ENCODE measurements at regions not wholly inside any gene's neighbourhood (a gene's known extent, or its start where the extent isn't known, plus 50 kb on each side); places are given as distances from the start of the nearest gene placed in this dataset.
A peak's percentile ranks its signal among the peaks of the same experiment; 100 is the strongest.
"Not testable (repeated sequence)": the region's sequence is repeated elsewhere in the genome, so short reads cannot be mapped to it uniquely, and the experiment has no call there.

DNA sequence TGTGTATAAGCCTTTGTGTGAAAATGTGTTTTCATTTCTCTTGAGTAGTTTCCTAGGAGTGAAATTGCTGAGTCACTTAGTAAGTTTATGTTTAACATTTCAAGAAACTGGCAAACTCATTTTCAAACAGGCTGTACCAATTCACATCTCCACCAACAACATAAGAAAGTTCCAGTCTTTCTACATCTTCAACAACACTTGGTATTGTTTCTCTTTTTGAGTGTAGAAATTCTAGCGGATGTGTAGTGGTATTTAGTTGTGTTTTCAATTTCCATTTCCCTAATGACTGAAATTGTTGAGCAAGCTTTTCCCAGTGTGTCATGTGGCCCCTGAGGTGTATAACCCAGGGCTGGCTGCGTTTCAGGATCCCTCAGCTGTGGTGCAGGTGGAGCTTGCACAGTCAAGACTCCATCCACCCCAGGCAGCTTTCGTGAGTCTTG lies 258.5 kb downstream of the PDCD6IP start:
- Histone ChIP-seq H3K79me2 (ENCODE audit: low read length) (no peaks in the 10 kb centered on the region), H3K9ac (ENCODE audit: low read length) (no peak overlapping the region), H3K27me3 (ENCODE audit: low read depth, low read length) (no peaks in the 10 kb centered on the region), H3K9me3 (ENCODE audit: insufficient read depth, low read length) (no peaks in the 10 kb centered on the region), H3K4me2 (ENCODE audit: low read length) (peak overlapping the region; percentile 37), H2AFZ (ENCODE audit: low read depth, low read length) (no peak overlapping the region), H3K27ac (ENCODE audit: low read length) (0 out of 2 replicates have a peak overlapping the region, but pooled peaks have one; percentile 0), H4K20me1 (ENCODE audit: insufficient read depth, low read length) (no peaks in the 10 kb centered on the region), H3K4me3 (ENCODE audit: low read length) (peak overlapping the region; percentile 18), H3K4me1 (ENCODE audit: low read length) (peaks cover 23% of the 10 kb centered on the region), H3K36me3 (replicated peaks; ENCODE audit: low read depth, low read length) (no peaks in the 10 kb centered on the region)
- TF ChIP-seq, protein P1, sequence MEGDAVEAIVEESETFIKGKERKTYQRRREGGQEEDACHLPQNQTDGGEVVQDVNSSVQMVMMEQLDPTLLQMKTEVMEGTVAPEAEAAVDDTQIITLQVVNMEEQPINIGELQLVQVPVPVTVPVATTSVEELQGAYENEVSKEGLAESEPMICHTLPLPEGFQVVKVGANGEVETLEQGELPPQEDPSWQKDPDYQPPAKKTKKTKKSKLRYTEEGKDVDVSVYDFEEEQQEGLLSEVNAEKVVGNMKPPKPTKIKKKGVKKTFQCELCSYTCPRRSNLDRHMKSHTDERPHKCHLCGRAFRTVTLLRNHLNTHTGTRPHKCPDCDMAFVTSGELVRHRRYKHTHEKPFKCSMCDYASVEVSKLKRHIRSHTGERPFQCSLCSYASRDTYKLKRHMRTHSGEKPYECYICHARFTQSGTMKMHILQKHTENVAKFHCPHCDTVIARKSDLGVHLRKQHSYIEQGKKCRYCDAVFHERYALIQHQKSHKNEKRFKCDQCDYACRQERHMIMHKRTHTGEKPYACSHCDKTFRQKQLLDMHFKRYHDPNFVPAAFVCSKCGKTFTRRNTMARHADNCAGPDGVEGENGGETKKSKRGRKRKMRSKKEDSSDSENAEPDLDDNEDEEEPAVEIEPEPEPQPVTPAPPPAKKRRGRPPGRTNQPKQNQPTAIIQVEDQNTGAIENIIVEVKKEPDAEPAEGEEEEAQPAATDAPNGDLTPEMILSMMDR (IDR thresholded peaks at IDR 0.05; ENCODE audit: low read depth, low read length): no peak
- no peak for TF ChIP-seq EZH2phosphoT487 (IDR thresholded peaks at IDR 0.05; ENCODE audit: low read depth)

DNA sequence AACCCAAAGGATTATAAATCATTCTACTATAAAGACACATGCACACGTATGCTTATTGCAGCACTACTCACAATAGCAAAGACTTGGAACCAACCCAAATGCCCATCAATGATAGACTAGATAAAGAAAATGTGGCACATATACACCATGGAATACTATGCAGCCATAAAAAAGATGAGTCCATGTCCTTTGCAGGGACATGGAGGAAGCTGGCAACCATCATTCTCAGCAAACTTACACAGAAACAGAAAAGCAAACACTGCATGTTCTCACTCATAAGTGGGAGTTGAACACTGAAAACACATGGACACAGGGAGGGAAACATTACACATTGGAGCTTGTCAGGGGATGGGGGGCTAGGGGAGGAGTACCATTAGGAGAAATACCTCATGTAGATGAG lies 262.6 kb downstream of the PDCD6IP start:
- not testable (repeated sequence) for H3K4me3 ChIP-seq (ENCODE audit: low read length); H3K9ac ChIP-seq (ENCODE audit: low read length); H3K9me3 ChIP-seq (ENCODE audit: insufficient read depth, low read length); H4K20me1 ChIP-seq (ENCODE audit: insufficient read depth, low read length); H3K27ac ChIP-seq (ENCODE audit: low read length); H3K79me2 ChIP-seq (ENCODE audit: low read length); H2AFZ ChIP-seq (ENCODE audit: low read depth, low read length); H3K4me2 ChIP-seq (ENCODE audit: low read length); H3K27me3 ChIP-seq (ENCODE audit: low read depth, low read length); H3K36me3 ChIP-seq (replicated peaks; ENCODE audit: low read depth, low read length)
- H3K4me1 ChIP-seq (ENCODE audit: low read length): peaks cover 23% of the 10 kb centered on the region

DNA sequence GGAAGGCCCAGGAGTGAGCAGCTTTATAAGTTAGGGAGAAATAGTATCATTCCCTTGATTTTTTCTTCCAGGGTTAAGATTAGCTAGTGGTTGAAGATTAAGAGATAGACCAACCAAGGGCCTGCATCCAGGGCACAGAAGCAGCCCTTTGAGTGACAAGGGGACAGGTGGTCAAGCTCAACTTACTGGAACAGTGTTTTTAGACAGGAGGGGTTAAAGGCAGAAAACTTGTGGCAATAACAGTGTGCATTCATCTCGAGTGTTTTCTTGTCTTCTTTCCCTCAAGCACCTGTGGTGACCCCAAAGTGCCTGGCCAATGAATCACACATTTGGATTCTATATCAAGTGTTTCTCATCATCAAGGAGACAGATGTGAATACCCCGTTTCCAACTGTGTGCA lies 267.5 kb downstream of the PDCD6IP start:
- Histone ChIP-seq H3K9me3 (ENCODE audit: insufficient read depth, low read length) (0 out of 2 replicates have a peak, but pooled peaks cover 3% of the 10 kb centered on the region), H3K36me3 (replicated peaks; ENCODE audit: low read depth, low read length) (no peaks in the 10 kb centered on the region), H3K4me2 (ENCODE audit: low read length) (no peak overlapping the region), H3K27me3 (ENCODE audit: low read depth, low read length) (peaks cover 51% of the 10 kb centered on the region), H3K27ac (ENCODE audit: low read length) (no peak overlapping the region), H3K9ac (ENCODE audit: low read length) (no peak overlapping the region), H4K20me1 (ENCODE audit: insufficient read depth, low read length) (no peaks in the 10 kb centered on the region), H3K79me2 (ENCODE audit: low read length) (no peaks in the 10 kb centered on the region), H3K4me3 (ENCODE audit: low read length) (no peak overlapping the region), H3K4me1 (ENCODE audit: low read length) (peaks cover 9% of the 10 kb centered on the region), H2AFZ (ENCODE audit: low read depth, low read length) (no peak overlapping the region)
- no peak for TF ChIP-seq EZH2phosphoT487 (IDR thresholded peaks at IDR 0.05; ENCODE audit: low read depth)
- TF ChIP-seq, protein P1 (IDR thresholded peaks at IDR 0.05; ENCODE audit: low read depth, low read length): no peak

DNA sequence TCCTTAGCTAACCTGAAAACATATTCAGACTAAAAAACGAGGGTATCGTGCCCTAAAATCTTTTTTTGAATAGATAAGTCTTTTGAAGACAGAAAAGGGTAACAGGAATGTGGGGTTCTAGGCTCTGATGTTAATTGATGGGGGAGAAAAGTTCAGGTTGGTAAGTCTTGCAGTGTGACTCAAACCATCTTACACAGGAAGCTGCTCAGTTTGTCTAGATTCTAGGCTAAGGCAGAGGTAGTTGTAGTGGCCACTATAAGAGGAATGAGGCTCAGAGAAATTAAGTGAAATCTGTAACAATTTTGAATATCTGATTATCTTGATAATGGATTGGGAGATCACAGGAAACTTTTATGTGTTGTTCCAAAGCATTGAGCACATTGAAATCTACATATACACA lies 267.9 kb downstream of the PDCD6IP start:
- Histone ChIP-seq H3K4me1 (ENCODE audit: low read length) (peaks cover 13% of the 10 kb centered on the region), H3K9ac (ENCODE audit: low read length) (no peak overlapping the region), H3K36me3 (replicated peaks; ENCODE audit: low read depth, low read length) (no peaks in the 10 kb centered on the region), H3K27me3 (ENCODE audit: low read depth, low read length) (peaks cover 52% of the 10 kb centered on the region), H4K20me1 (ENCODE audit: insufficient read depth, low read length) (no peaks in the 10 kb centered on the region), H3K79me2 (ENCODE audit: low read length) (no peaks in the 10 kb centered on the region), H2AFZ (ENCODE audit: low read depth, low read length) (no peak overlapping the region), H3K4me3 (ENCODE audit: low read length) (no peak overlapping the region), H3K9me3 (ENCODE audit: insufficient read depth, low read length) (0 out of 2 replicates have a peak, but pooled peaks cover 3% of the 10 kb centered on the region), H3K27ac (ENCODE audit: low read length) (no peak overlapping the region), H3K4me2 (ENCODE audit: low read length) (no peak overlapping the region)
- no peak for TF ChIP-seq EZH2phosphoT487 (IDR thresholded peaks at IDR 0.05; ENCODE audit: low read depth)
- TF ChIP-seq, protein P1 (IDR thresholded peaks at IDR 0.05; ENCODE audit: low read depth, low read length): no peak

DNA sequence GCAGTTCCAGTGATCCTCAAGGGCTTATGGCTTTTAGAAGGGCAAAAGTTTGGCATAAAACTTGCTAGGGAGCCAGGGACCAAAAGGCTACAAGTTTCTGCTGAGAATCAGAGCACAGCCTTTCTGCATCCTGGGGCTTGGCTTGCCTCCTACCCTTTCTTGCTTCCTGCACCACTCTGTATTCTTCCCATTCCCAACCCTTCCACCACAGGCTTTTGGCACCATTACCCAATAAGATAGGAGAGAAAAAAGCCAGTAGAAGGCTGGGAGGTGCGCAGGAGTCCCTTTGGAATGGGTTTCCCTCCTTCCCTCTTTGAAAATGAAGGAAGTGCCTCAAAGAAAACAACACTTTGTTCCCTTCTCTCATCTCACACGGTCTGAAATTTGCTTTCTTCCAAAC lies 268.6 kb downstream of the PDCD6IP start:
- peaks cover 20% of the 10 kb centered on the region for H3K4me1 ChIP-seq (ENCODE audit: low read length)
- H3K27me3 ChIP-seq (ENCODE audit: low read depth, low read length): peaks cover 59% of the 10 kb centered on the region
- H3K4me2 ChIP-seq (ENCODE audit: low read length): no peak overlapping the region
- TF ChIP-seq EZH2phosphoT487 (IDR thresholded peaks at IDR 0.05; ENCODE audit: low read depth): no peak
- TF ChIP-seq, protein P1 (IDR thresholded peaks at IDR 0.05; ENCODE audit: low read depth, low read length): no peak
- no peak overlapping the region for H3K27ac ChIP-seq (ENCODE audit: low read length)
- H3K36me3 ChIP-seq (replicated peaks; ENCODE audit: low read depth, low read length): no peaks in the 10 kb centered on the region
- H3K9ac ChIP-seq (ENCODE audit: low read length): no peak overlapping the region
- 0 out of 2 replicates have a peak, but pooled peaks cover 3% of the 10 kb centered on the region for H3K9me3 ChIP-seq (ENCODE audit: insufficient read depth, low read length)
- H3K4me3 ChIP-seq (ENCODE audit: low read length): no peak overlapping the region
- H2AFZ ChIP-seq (ENCODE audit: low read depth, low read length): no peak overlapping the region
- H4K20me1 ChIP-seq (ENCODE audit: insufficient read depth, low read length): no peaks in the 10 kb centered on the region
- no peaks in the 10 kb centered on the region for H3K79me2 ChIP-seq (ENCODE audit: low read length)
